ENCODE measurements at regions not wholly inside any gene's neighbourhood (a gene's known extent, or its start where the extent isn't known, plus 50 kb on each side); places are given as distances from the start of the nearest gene placed in this dataset.
"Not testable (repeated sequence)": the region's sequence is repeated elsewhere in the genome, so short reads cannot be mapped to it uniquely, and the experiment has no call there.

GRCh38 chr12:68387338-68387737 lies 55.2 kb upstream of the MDM1 start:
- no peak overlapping the region for H3K4me3 ChIP-seq (ENCODE audit: low read length in 2 of 2)

GRCh38 chr12:68389305-68389704 lies 57.1 kb upstream of the MDM1 start:
- Histone ChIP-seq H3K36me3 (ENCODE audit: control insufficient read depth in 2 of 2, insufficient read depth in 2 of 2, low read length in 2 of 2) (no peaks in the 10 kb centered on the region), H3K27ac (ENCODE audit: low read length) (no peak overlapping the region), H3K27me3 (ENCODE audit: control insufficient read depth in 1 of 2, insufficient read depth in 2 of 2, low read length in 2 of 2) (no peaks in the 10 kb centered on the region), H3K9me3 (ENCODE audit: control insufficient read depth in 2 of 2, low read length in 2 of 2) (peaks cover 4 to 10% of the 10 kb centered on the region in 2 donors), H3K4me1 (ENCODE audit: control insufficient read depth, insufficient read depth, low read length) (no peaks in the 10 kb centered on the region), H3K9ac (ENCODE audit: low read length in 2 of 2) (no peak overlapping the region), H3K4me3 (ENCODE audit: low read length in 2 of 2) (no peak overlapping the region)

More at GRCh38 chr12:68387338-68387737, 55.2 kb upstream of the MDM1 start:
- Histone ChIP-seq H3K9me3 (ENCODE audit: control insufficient read depth in 2 of 2, low read length in 2 of 2) (peaks cover 4 to 10% of the 10 kb centered on the region in 2 donors), H3K36me3 (ENCODE audit: control insufficient read depth in 2 of 2, insufficient read depth in 2 of 2, low read length in 2 of 2) (no peaks in the 10 kb centered on the region), H3K27me3 (ENCODE audit: control insufficient read depth in 1 of 2, insufficient read depth in 2 of 2, low read length in 2 of 2) (no peaks in the 10 kb centered on the region), H3K9ac (ENCODE audit: low read length in 2 of 2) (no peak overlapping the region), H3K4me1 (ENCODE audit: control insufficient read depth, insufficient read depth, low read length) (no peaks in the 10 kb centered on the region), H3K27ac (ENCODE audit: low read length) (no peak overlapping the region)

- Histone ChIP-seq H3K4me1 (ENCODE audit: control insufficient read depth, insufficient read depth, low read length) (no peaks in the 10 kb centered on the region), H3K9ac (ENCODE audit: low read length in 2 of 2) (no peak overlapping the region), H3K27me3 (ENCODE audit: control insufficient read depth in 1 of 2, insufficient read depth in 2 of 2, low read length in 2 of 2) (no peaks in the 10 kb centered on the region), H3K27ac (ENCODE audit: low read length) (no peak overlapping the region), H3K36me3 (ENCODE audit: control insufficient read depth in 2 of 2, insufficient read depth in 2 of 2, low read length in 2 of 2) (no peaks in the 10 kb centered on the region), H3K9me3 (ENCODE audit: control insufficient read depth in 2 of 2, low read length in 2 of 2) (peaks cover 4 to 10% of the 10 kb centered on the region in 2 donors), H3K4me3 (ENCODE audit: low read length in 2 of 2) (no peak overlapping the region)
Measured at GRCh38 chr12:68391937-68392336, 59.8 kb upstream of the MDM1 start.

- H3K36me3 ChIP-seq (ENCODE audit: control insufficient read depth in 2 of 2, insufficient read depth in 2 of 2, low read length in 2 of 2), result no peaks in the 10 kb centered on the region
- no peak overlapping the region for H3K27ac ChIP-seq (ENCODE audit: low read length)
- no peak overlapping the region for H3K4me3 ChIP-seq (ENCODE audit: low read length in 2 of 2)
- peaks cover 4 to 10% of the 10 kb centered on the region in 2 donors for H3K9me3 ChIP-seq (ENCODE audit: control insufficient read depth in 2 of 2, low read length in 2 of 2)
- H3K27me3 ChIP-seq (ENCODE audit: control insufficient read depth in 1 of 2, insufficient read depth in 2 of 2, low read length in 2 of 2), result no peaks in the 10 kb centered on the region
- no peak overlapping the region for H3K9ac ChIP-seq (ENCODE audit: low read length in 2 of 2)
- no peaks in the 10 kb centered on the region for H3K4me1 ChIP-seq (ENCODE audit: control insufficient read depth, insufficient read depth, low read length)
Measured at GRCh38 chr12:68392376-68392775, 60.2 kb upstream of the MDM1 start.

- H3K36me3 ChIP-seq (ENCODE audit: control insufficient read depth in 2 of 2, insufficient read depth in 2 of 2, low read length in 2 of 2), result no peaks in the 10 kb centered on the region
- H3K4me1 ChIP-seq (ENCODE audit: control insufficient read depth, insufficient read depth, low read length), result no peaks in the 10 kb centered on the region
- H3K9me3 ChIP-seq (ENCODE audit: control insufficient read depth in 2 of 2, low read length in 2 of 2), result peaks cover 4 to 10% of the 10 kb centered on the region in 2 donors
- no peak overlapping the region for H3K9ac ChIP-seq (ENCODE audit: low read length in 2 of 2)
- no peak overlapping the region for H3K4me3 ChIP-seq (ENCODE audit: low read length in 2 of 2)
- H3K27ac ChIP-seq (ENCODE audit: low read length), result no peak overlapping the region
- H3K27me3 ChIP-seq (ENCODE audit: control insufficient read depth in 1 of 2, insufficient read depth in 2 of 2, low read length in 2 of 2), result no peaks in the 10 kb centered on the region
Measured at GRCh38 chr12:68393417-68393816, 61.3 kb upstream of the MDM1 start.

GRCh38 chr12:68397566-68398158 lies 65.5 kb upstream of the MDM1 start:
- Histone ChIP-seq H3K9me3 (ENCODE audit: control insufficient read depth in 2 of 2, low read length in 2 of 2) (no peaks in the 10 kb centered on the region), H3K4me3 (ENCODE audit: low read length in 2 of 2) (no peak overlapping the region), H3K4me1 (ENCODE audit: control insufficient read depth, insufficient read depth, low read length) (no peaks in the 10 kb centered on the region), H3K27ac (ENCODE audit: low read length) (no peak overlapping the region), H3K36me3 (ENCODE audit: control insufficient read depth in 2 of 2, insufficient read depth in 2 of 2, low read length in 2 of 2) (no peaks in the 10 kb centered on the region), H3K9ac (ENCODE audit: low read length in 2 of 2) (no peak overlapping the region), H3K27me3 (ENCODE audit: control insufficient read depth in 1 of 2, insufficient read depth in 2 of 2, low read length in 2 of 2) (no peaks in the 10 kb centered on the region)

- not testable (repeated sequence) for H3K4me3 ChIP-seq (ENCODE audit: low read length in 2 of 2); H3K4me1 ChIP-seq (ENCODE audit: control insufficient read depth, insufficient read depth, low read length); H3K9ac ChIP-seq (ENCODE audit: low read length in 2 of 2)
Measured at GRCh38 chr12:68398689-68399088, 66.5 kb upstream of the MDM1 start.

GRCh38 chr12:68400226-68400829 lies 68.2 kb upstream of the MDM1 start:
- Histone ChIP-seq H3K27ac (ENCODE audit: low read length) (no peak overlapping the region), H3K4me3 (ENCODE audit: low read length in 2 of 2) (no peak overlapping the region), H3K9ac (ENCODE audit: low read length in 2 of 2) (no peak overlapping the region)

More at GRCh38 chr12:68398689-68399088, 66.5 kb upstream of the MDM1 start:
- not testable (repeated sequence) for H3K27ac ChIP-seq (ENCODE audit: low read length); H3K36me3 ChIP-seq (ENCODE audit: control insufficient read depth in 2 of 2, insufficient read depth in 2 of 2, low read length in 2 of 2); H3K9me3 ChIP-seq (ENCODE audit: control insufficient read depth in 2 of 2, low read length in 2 of 2); H3K27me3 ChIP-seq (ENCODE audit: control insufficient read depth in 1 of 2, insufficient read depth in 2 of 2, low read length in 2 of 2)

GRCh38 chr12:68402422-68402821 lies 70.3 kb upstream of the MDM1 start:
- Histone ChIP-seq H3K9me3 (ENCODE audit: control insufficient read depth in 2 of 2, low read length in 2 of 2) (no peaks in the 10 kb centered on the region), H3K36me3 (ENCODE audit: control insufficient read depth in 2 of 2, insufficient read depth in 2 of 2, low read length in 2 of 2) (no peaks in the 10 kb centered on the region), H3K9ac (ENCODE audit: low read length in 2 of 2) (no peak overlapping the region), H3K4me3 (ENCODE audit: low read length in 2 of 2) (no peak overlapping the region), H3K4me1 (ENCODE audit: control insufficient read depth, insufficient read depth, low read length) (peaks cover 19% of the 10 kb centered on the region), H3K27ac (ENCODE audit: low read length) (no peak overlapping the region), H3K27me3 (ENCODE audit: control insufficient read depth in 1 of 2, insufficient read depth in 2 of 2, low read length in 2 of 2) (no peaks in the 10 kb centered on the region)

More at GRCh38 chr12:68400226-68400829, 68.2 kb upstream of the MDM1 start:
- Histone ChIP-seq H3K27me3 (ENCODE audit: control insufficient read depth in 1 of 2, insufficient read depth in 2 of 2, low read length in 2 of 2) (no peaks in the 10 kb centered on the region), H3K9me3 (ENCODE audit: control insufficient read depth in 2 of 2, low read length in 2 of 2) (no peaks in the 10 kb centered on the region), H3K4me1 (ENCODE audit: control insufficient read depth, insufficient read depth, low read length) (peaks cover 2% of the 10 kb centered on the region), H3K36me3 (ENCODE audit: control insufficient read depth in 2 of 2, insufficient read depth in 2 of 2, low read length in 2 of 2) (no peaks in the 10 kb centered on the region)

GRCh38 chr12:68403296-68403695 lies 71.1 kb upstream of the MDM1 start:
- Histone ChIP-seq H3K4me3 (ENCODE audit: low read length in 2 of 2) (no peak overlapping the region), H3K36me3 (ENCODE audit: control insufficient read depth in 2 of 2, insufficient read depth in 2 of 2, low read length in 2 of 2) (no peaks in the 10 kb centered on the region), H3K4me1 (ENCODE audit: control insufficient read depth, insufficient read depth, low read length) (peaks cover 19% of the 10 kb centered on the region), H3K27me3 (ENCODE audit: control insufficient read depth in 1 of 2, insufficient read depth in 2 of 2, low read length in 2 of 2) (no peaks in the 10 kb centered on the region), H3K9me3 (ENCODE audit: control insufficient read depth in 2 of 2, low read length in 2 of 2) (no peaks in the 10 kb centered on the region), H3K27ac (ENCODE audit: low read length) (no peak overlapping the region), H3K9ac (ENCODE audit: low read length in 2 of 2) (no peak overlapping the region)

GRCh38 chr12:68403711-68404110 lies 71.5 kb upstream of the MDM1 start:
- Histone ChIP-seq H3K4me1 (ENCODE audit: control insufficient read depth, insufficient read depth, low read length) (peaks cover 19% of the 10 kb centered on the region), H3K9ac (ENCODE audit: low read length in 2 of 2) (no peak overlapping the region), H3K27me3 (ENCODE audit: control insufficient read depth in 1 of 2, insufficient read depth in 2 of 2, low read length in 2 of 2) (no peaks in the 10 kb centered on the region), H3K27ac (ENCODE audit: low read length) (no peak overlapping the region), H3K9me3 (ENCODE audit: control insufficient read depth in 2 of 2, low read length in 2 of 2) (no peaks in the 10 kb centered on the region), H3K4me3 (ENCODE audit: low read length in 2 of 2) (no peak overlapping the region), H3K36me3 (ENCODE audit: control insufficient read depth in 2 of 2, insufficient read depth in 2 of 2, low read length in 2 of 2) (no peaks in the 10 kb centered on the region)
